ENCODE measurements at regions not wholly inside any gene's neighbourhood (a gene's known extent, or its start where the extent isn't known, plus 50 kb on each side); places are given as distances from the start of the nearest gene placed in this dataset.

DNA sequence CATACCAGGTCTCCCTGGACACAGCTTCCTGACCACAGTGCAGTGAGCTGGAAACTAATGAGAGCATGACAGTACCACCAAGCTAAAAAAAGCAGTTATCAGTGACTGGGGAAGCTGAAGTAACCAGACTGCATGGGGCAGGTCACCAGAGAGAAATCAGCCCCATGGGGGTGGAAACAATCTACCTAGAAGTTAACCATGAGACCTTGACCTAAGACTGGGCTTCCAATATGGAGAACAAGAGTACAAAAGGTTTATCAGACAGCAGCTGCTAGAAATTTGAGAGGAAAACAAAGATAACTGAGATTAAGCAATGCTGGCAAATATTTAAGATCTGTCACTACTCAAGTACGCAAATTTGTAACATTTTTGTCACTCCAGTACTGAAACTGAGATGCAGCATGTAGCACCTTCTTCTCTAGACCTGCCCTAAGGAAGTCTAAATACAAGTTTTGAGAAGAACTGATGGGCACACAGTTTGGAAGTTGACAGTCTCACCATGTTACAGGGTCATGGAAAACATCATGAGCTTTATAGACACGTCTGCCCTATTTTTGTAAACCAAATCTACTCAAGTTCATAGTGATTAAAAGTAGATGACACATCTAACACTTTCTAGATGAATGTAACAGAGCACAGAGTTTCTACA lies 2641.8 kb upstream of the PCDH20 start:
- H4K5ac ChIP-seq (ENCODE audit: low read depth, low read length): no peak overlapping the region
- H2BK15ac ChIP-seq (ENCODE audit: low read depth, low read length): no peak overlapping the region
- no peaks in the 10 kb centered on the region for H4K20me1 ChIP-seq (ENCODE audit: insufficient read depth, low read length)
- no peak overlapping the region for H2BK20ac ChIP-seq (ENCODE audit: low read depth, low read length)
- no peak for ATAC-seq (ENCODE audit: low read depth)
- H3K9me3 ChIP-seq (ENCODE audit: control insufficient read depth, insufficient read depth, low read length): no peaks in the 10 kb centered on the region
- no peak overlapping the region for H4K91ac ChIP-seq (ENCODE audit: insufficient read depth, low read depth, low read length)
- no peaks in the 10 kb centered on the region for H3K9me1 ChIP-seq (ENCODE audit: insufficient read depth, low read length)
- H2AK5ac ChIP-seq (ENCODE audit: low read depth, low read length): no peak overlapping the region
- dilution Hi-C loops (cut with HindIII; ENCODE audit: low sequenced_read_pairs, unreplicated experiment) (no loop called here), intact Hi-C loops (cut with micrococcal nuclease) (no loop called here), in situ Hi-C loops (cut with MboI; ENCODE audit: low sequenced_read_pairs) (no loop called here)
- H3K27ac ChIP-seq (ENCODE audit: insufficient read depth, low read length): no peak overlapping the region
- H3K79me1 ChIP-seq (ENCODE audit: low read depth in 1 of 2, low read length in 2 of 2): no peaks in the 10 kb centered on the region
- H4K8ac ChIP-seq (ENCODE audit: low read depth in 2 of 2, low read length in 2 of 2): no peak overlapping the region
- no peak overlapping the region for H3K9ac ChIP-seq (ENCODE audit: low read depth, low read length)
- no peak overlapping the region for H2AK9ac ChIP-seq (replicated peaks; ENCODE audit: low read depth, low read length, poor library complexity)
- TF ChIP-seq, protein P1, sequence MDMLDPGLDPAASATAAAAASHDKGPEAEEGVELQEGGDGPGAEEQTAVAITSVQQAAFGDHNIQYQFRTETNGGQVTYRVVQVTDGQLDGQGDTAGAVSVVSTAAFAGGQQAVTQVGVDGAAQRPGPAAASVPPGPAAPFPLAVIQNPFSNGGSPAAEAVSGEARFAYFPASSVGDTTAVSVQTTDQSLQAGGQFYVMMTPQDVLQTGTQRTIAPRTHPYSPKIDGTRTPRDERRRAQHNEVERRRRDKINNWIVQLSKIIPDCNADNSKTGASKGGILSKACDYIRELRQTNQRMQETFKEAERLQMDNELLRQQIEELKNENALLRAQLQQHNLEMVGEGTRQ (IDR thresholded peaks at IDR 0.05; ENCODE audit: low read depth, low read length): no peak
- TF ChIP-seq MAZ (IDR thresholded peaks at IDR 0.05; ENCODE audit: borderline replicate concordance, low read depth, low read length) (no peak), MXI1 (IDR thresholded peaks at IDR 0.05; ENCODE audit: borderline replicate concordance, low read depth, low read length) (no peak), POLR2A (IDR thresholded peaks at IDR 0.05; ENCODE audit: low read depth, low read length) (no peak), MAFK (IDR thresholded peaks at IDR 0.05; ENCODE audit: low read depth, low read length) (no peak), RFX5 (IDR thresholded peaks at IDR 0.05; ENCODE audit: low read depth, low read length) (no peak), RAD21 (IDR thresholded peaks at IDR 0.05; ENCODE audit: low read length) (no peak), CHD1 (IDR thresholded peaks at IDR 0.05; ENCODE audit: low read depth, low read length) (no peak), CEBPB (IDR thresholded peaks at IDR 0.05; ENCODE audit: low read depth, low read length) (no peak), SMC3 (IDR thresholded peaks at IDR 0.05; ENCODE audit: low read depth, low read length) (no peak), FOS (IDR thresholded peaks at IDR 0.05; ENCODE audit: low read depth, low read length) (no peak), BHLHE40 (IDR thresholded peaks at IDR 0.05; ENCODE audit: low read depth, low read length) (no peak)
- TF ChIP-seq, protein P2, sequence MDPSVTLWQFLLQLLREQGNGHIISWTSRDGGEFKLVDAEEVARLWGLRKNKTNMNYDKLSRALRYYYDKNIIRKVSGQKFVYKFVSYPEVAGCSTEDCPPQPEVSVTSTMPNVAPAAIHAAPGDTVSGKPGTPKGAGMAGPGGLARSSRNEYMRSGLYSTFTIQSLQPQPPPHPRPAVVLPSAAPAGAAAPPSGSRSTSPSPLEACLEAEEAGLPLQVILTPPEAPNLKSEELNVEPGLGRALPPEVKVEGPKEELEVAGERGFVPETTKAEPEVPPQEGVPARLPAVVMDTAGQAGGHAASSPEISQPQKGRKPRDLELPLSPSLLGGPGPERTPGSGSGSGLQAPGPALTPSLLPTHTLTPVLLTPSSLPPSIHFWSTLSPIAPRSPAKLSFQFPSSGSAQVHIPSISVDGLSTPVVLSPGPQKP (IDR thresholded peaks at IDR 0.05; ENCODE audit: borderline replicate concordance, low read depth, low read length): no peak
- H2AFZ ChIP-seq (replicated peaks; ENCODE audit: low read length, poor library complexity): no peak overlapping the region
- no peaks in the 10 kb centered on the region for H3K4me1 ChIP-seq (ENCODE audit: control insufficient read depth, insufficient read depth, low read length)
- H2BK120ac ChIP-seq (ENCODE audit: low read depth, low read length): no peak overlapping the region
- H3K23ac ChIP-seq (ENCODE audit: low read depth, low read length): no peak overlapping the region
- H2BK5ac ChIP-seq (ENCODE audit: low read depth, low read length, poor library complexity, severe bottlenecking): no peak overlapping the region
- no peak overlapping the region for H3K14ac ChIP-seq (replicated peaks; ENCODE audit: low read depth, low read length)
- H3K4me3 ChIP-seq (ENCODE audit: insufficient read depth, low read depth, low read length): no peak overlapping the region
- WGBS, 2 experiments (ENCODE audit: extremely low coverage in 2 of 2, insufficient read length in 1 of 2): no CpG with 5 or more reads among the region's 2 CpGs
- DNase-seq: no peak
- BruUV-seq (replicated peaks): no TSS peak
- no peak overlapping the region for H3K18ac ChIP-seq (ENCODE audit: low read depth, low read length)
- no peak overlapping the region for H3K4ac ChIP-seq (ENCODE audit: low read depth, low read length)
- no peak overlapping the region for H3K56ac ChIP-seq (ENCODE audit: extremely low read depth, insufficient read depth, low read length)
- no peaks in the 10 kb centered on the region for H3K36me3 ChIP-seq (ENCODE audit: control insufficient read depth, insufficient read depth, low read length)
- ChIA-PET POLR2A (ENCODE audit: unreplicated experiment) (no interaction called here), CTCF (no interaction called here)
- no peak overlapping the region for H3K4me2 ChIP-seq (ENCODE audit: low read depth, low read length)
- H3K27me3 ChIP-seq (ENCODE audit: control insufficient read depth, insufficient read depth, low read length): no peaks in the 10 kb centered on the region
